GM12891 (cell line): ENCODE measurements at regions not wholly inside any gene's neighbourhood (a gene's known extent, or its start where the extent isn't known, plus 50 kb on each side); places are given as distances from the start of the nearest gene placed in this dataset.
A peak's percentile ranks its signal among the peaks of the same experiment; 100 is the strongest.
"Not testable (repeated sequence)": the region's sequence is repeated elsewhere in the genome, so short reads cannot be mapped to it uniquely, and the experiment has no call there.

Source experiments
- DNase-seq: peaks from one replicate; pipeline ENCODE4 v3.0.0; 2011; ENCODE audit warnings: low spot score; ENCODE audit not compliant: insufficient read length
- FAIRE-seq: peaks from 2 replicates; lab custom pipeline; 2011; peaks lifted over from hg19 to GRCh38; lab: Jason Lieb, UNC
- PAX5 ChIP-seq: IDR thresholded peaks from 2 replicates; pipeline ENCODE4 v1.6.1; 2011; ENCODE audit warnings: low read length, moderate library complexity, mild to moderate bottlenecking; ENCODE audit not compliant: insufficient read depth, severe bottlenecking
- POLR2A ChIP-seq: IDR thresholded peaks from 2 replicates; pipeline ENCODE4 v1.6.1; 2011; ENCODE audit warnings: low read depth, low read length, control low read depth
- POLR2AphosphoS5 ChIP-seq: IDR thresholded peaks from 2 replicates; pipeline ENCODE4 v1.6.1; 2011; ENCODE audit warnings: low read depth, low read length, control low read depth
- POU2F2 ChIP-seq: IDR thresholded peaks from 2 replicates; pipeline ENCODE4 v1.6.1; 2011; ENCODE audit warnings: low read depth, mild to moderate bottlenecking, control low read depth, low read length, moderate library complexity
- SPI1 ChIP-seq: IDR thresholded peaks from 2 replicates; pipeline ENCODE4 v1.6.1; 2011; ENCODE audit warnings: low read depth, low read length, control low read depth
- TAF1 ChIP-seq: IDR thresholded peaks from 2 replicates; pipeline ENCODE4 v1.6.1; 2011; ENCODE audit warnings: low read depth, low read length, control low read depth

- TF ChIP-seq SPI1, result no peak
- no peak for TF ChIP-seq PAX5
- TF ChIP-seq POU2F2, result no peak
- no peak for TF ChIP-seq TAF1
- no peak for TF ChIP-seq POLR2A
- TF ChIP-seq POLR2AphosphoS5, result no peak
- no peak for FAIRE-seq
- no peak for DNase-seq
Measured at GRCh38 chr3:156050918-156051317, 69.5 kb upstream of the KCNAB1 start.

DNA sequence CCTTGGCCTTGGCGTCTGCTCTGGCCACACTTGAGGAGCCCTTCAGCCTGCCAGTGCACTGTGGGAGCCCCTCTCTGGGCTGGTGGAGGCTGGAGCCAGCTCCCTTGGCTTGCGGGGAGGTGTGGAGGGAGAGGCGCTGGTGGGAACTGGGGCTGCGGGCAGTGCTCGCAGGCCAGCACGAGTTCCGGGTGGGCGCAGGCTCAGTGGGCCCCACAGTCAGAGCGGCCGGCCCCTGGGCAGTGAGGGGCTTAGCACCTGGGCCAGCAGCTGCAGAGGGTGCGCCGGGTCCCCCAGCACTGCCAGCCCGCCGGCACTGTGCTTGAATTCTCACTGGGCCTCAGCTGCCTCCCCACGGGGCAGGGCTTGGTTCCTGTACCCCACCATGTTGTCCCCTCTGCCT is 68.7 kb upstream of the KCNAB1 start:
- FAIRE-seq (no peak), DNase-seq (no peak)
- TF ChIP-seq POLR2A, result no peak
- no peak for TF ChIP-seq SPI1
- TF ChIP-seq TAF1, result no peak
- TF ChIP-seq POU2F2, result no peak
- TF ChIP-seq POLR2AphosphoS5, result no peak
- TF ChIP-seq PAX5, result no peak

GRCh38 chr3:156052115-156052514 is 68.3 kb upstream of the KCNAB1 start:
- TF ChIP-seq POLR2AphosphoS5, result no peak
- TF ChIP-seq SPI1, result no peak
- no peak for TF ChIP-seq POLR2A
- TF ChIP-seq PAX5, result no peak
- TF ChIP-seq TAF1, result no peak
- no peak for FAIRE-seq
- DNase-seq, result no peak

- DNase-seq (no peak), FAIRE-seq (no peak)
- TF ChIP-seq TAF1 (no peak), SPI1 (peak; percentile 31; the same call in 1 of the 2 replicates)
Measured at GRCh38 chr3:156059950-156060501, 60.4 kb upstream of the KCNAB1 start.

DNA sequence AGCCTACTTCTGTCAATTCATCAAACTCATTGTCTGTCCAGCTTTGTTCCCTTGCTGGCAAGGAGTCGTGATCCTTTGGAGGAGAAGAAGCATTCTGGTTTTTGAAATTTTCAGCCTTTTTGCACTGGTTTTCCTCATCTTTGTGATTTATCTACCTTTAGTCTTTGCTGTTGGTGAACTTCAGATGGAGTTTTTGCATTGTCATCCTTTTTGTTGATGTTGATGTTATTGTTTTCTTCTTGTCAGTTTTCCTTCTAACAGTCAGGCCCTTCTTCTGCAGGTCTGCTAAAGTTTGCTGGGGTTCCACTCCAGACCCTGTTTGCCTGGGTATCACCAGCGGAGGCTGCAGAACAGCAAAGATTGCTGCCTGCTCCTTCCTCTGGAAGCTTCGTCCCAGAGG is 52.2 kb upstream of the KCNAB1 start:
- not testable (repeated sequence) for FAIRE-seq, DNase-seq

DNA sequence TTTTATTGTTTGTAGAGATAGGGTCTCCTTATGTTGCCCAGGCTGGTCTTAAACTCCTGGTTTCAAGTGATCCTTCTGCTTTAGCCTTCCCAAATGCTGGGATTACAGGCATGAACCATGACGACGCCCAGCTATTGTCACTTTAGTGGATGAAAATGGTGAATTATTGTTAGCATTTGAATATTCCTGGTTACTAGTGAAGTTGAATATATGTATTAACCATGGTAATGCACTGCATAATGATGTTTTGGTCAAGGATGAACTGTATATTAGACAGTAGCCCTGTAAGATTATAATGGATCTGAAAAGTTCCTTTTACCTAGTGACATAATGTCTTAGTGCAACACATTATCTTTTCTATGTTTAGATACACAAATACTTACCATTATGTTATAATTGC is 50.4 kb upstream of the KCNAB1 start:
- TF ChIP-seq PAX5 (no peak), POLR2AphosphoS5 (no peak), POU2F2 (no peak), TAF1 (no peak), SPI1 (no peak), POLR2A (no peak)
- DNase-seq, result no peak
- no peak for FAIRE-seq
